Large intestine (tissue), 3 donors: ENCODE measurements at regions not wholly inside any gene's neighbourhood (a gene's known extent, or its start where the extent isn't known, plus 50 kb on each side); places are given as distances from the start of the nearest gene placed in this dataset.
"Not testable (repeated sequence)": the region's sequence is repeated elsewhere in the genome, so short reads cannot be mapped to it uniquely, and the experiment has no call there.

Experiments
- DNase-seq, 2 donors: peaks; one replicate each; pipeline versions ENCODE4 v3.0.0 to v3.0.0-alpha.2; 2013
- H3K27ac ChIP-seq: one replicate; pipeline ENCODE4 v1.5.1; 2013; ENCODE audit warnings: low read length
- H3K27me3 ChIP-seq: 2 replicates; pipeline ENCODE4 v1.6.1; 2013; ENCODE audit warnings: low read length; ENCODE audit not compliant: control insufficient read depth, insufficient read depth
- H3K36me3 ChIP-seq: 2 replicates; pipeline ENCODE4 v1.6.1; 2013; ENCODE audit warnings: low read length; ENCODE audit not compliant: control insufficient read depth, insufficient read depth
- H3K4me1 ChIP-seq: one replicate; pipeline ENCODE4 v1.6.1; 2013; ENCODE audit warnings: low read length; ENCODE audit not compliant: control insufficient read depth, insufficient read depth
- H3K4me3 ChIP-seq: one replicate; pipeline ENCODE4 v1.5.1; 2013; ENCODE audit warnings: low read length
- H3K9me3 ChIP-seq: one replicate; pipeline ENCODE4 v1.6.1; 2013; ENCODE audit warnings: mild to moderate bottlenecking, low read depth, low read length, moderate library complexity; ENCODE audit not compliant: control insufficient read depth
- WGBS: methylation state at CpG from one replicate; pipeline ENCODE4 v1.1.5; 2013; ENCODE audit warnings: low lambda C conversion rate; ENCODE audit not compliant: insufficient coverage; 5-methylcytosine and 5-hydroxymethylcytosine counted together

- H3K27me3 ChIP-seq, result no peaks in the 10 kb centered on the region
- H3K27ac ChIP-seq, result no peak overlapping the region
- 40% methylated on average over 1 of the region's 1 CpG for WGBS
These were observed 88.2 kb upstream of the CCDC71L start for GRCh38 chr7:106749165-106749564.

GRCh38 chr7:106750773-106751172 is 89.8 kb upstream of the CCDC71L start:
- Histone ChIP-seq H3K4me3 (no peak overlapping the region), H3K27ac (no peak overlapping the region), H3K4me1 (peaks cover 5% of the 10 kb centered on the region), H3K36me3 (no peaks in the 10 kb centered on the region), H3K9me3 (no peaks in the 10 kb centered on the region), H3K27me3 (no peaks in the 10 kb centered on the region)
- 60% methylated on average over 2 of the region's 7 CpGs for WGBS
- DNase-seq, result no peak

More at GRCh38 chr7:106749165-106749564, 88.2 kb upstream of the CCDC71L start:
- Histone ChIP-seq H3K4me3 (no peak overlapping the region), H3K9me3 (no peaks in the 10 kb centered on the region), H3K4me1 (peaks cover 5% of the 10 kb centered on the region), H3K36me3 (no peaks in the 10 kb centered on the region)
- no peak for DNase-seq

- Histone ChIP-seq H3K4me3 (no peak overlapping the region), H3K36me3 (no peaks in the 10 kb centered on the region), H3K4me1 (peaks cover 5% of the 10 kb centered on the region), H3K27ac (peak overlapping the region; percentile 47), H3K9me3 (no peaks in the 10 kb centered on the region), H3K27me3 (no peaks in the 10 kb centered on the region)
- no CpG with 5 or more reads among the region's 1 CpG for WGBS
- peak; percentile 44 to 70 for DNase-seq
These were observed 91.4 kb upstream of the CCDC71L start for GRCh38 chr7:106752367-106752766.

- not testable (repeated sequence) for H3K4me1 ChIP-seq, DNase-seq, H3K36me3 ChIP-seq, H3K4me3 ChIP-seq, H3K9me3 ChIP-seq, H3K27ac ChIP-seq, H3K27me3 ChIP-seq
- whole genome bisulfite sequencing, result 100% methylated on average over 1 of the region's 3 CpGs
These were observed 94.1 kb upstream of the CCDC71L start for GRCh38 chr7:106755024-106755423.

GRCh38 chr7:106755641-106756040 is 94.7 kb upstream of the CCDC71L start:
- Histone ChIP-seq H3K4me1 (peaks cover 5% of the 10 kb centered on the region), H3K27ac (no peak overlapping the region), H3K27me3 (no peaks in the 10 kb centered on the region), H3K4me3 (no peak overlapping the region), H3K36me3 (no peaks in the 10 kb centered on the region), H3K9me3 (no peaks in the 10 kb centered on the region)
- no peak for DNase-seq
- no CpG with 5 or more reads among the region's 1 CpG for WGBS

- Histone ChIP-seq H3K4me3 (no peak overlapping the region), H3K4me1 (peaks cover 5% of the 10 kb centered on the region), H3K27me3 (no peaks in the 10 kb centered on the region), H3K36me3 (no peaks in the 10 kb centered on the region), H3K9me3 (no peaks in the 10 kb centered on the region), H3K27ac (no peak overlapping the region)
- no peak for DNase-seq
These were observed 95.1 kb upstream of the CCDC71L start for GRCh38 chr7:106756071-106756470.

- Histone ChIP-seq H3K36me3 (no peaks in the 10 kb centered on the region), H3K27me3 (no peaks in the 10 kb centered on the region), H3K4me3 (no peak overlapping the region), H3K27ac (no peak overlapping the region), H3K4me1 (peaks cover 5% of the 10 kb centered on the region), H3K9me3 (no peaks in the 10 kb centered on the region)
- no CpG with 5 or more reads among the region's 11 CpGs for WGBS
- DNase-seq, result no peak
These were observed 95.9 kb upstream of the CCDC71L start for GRCh38 chr7:106756884-106757283.

- peaks cover 2% of the 10 kb centered on the region for H3K4me1 ChIP-seq
- no peaks in the 10 kb centered on the region for H3K36me3 ChIP-seq
- no peak for DNase-seq
These were observed 96.9 kb upstream of the CCDC71L start for GRCh38 chr7:106757846-106758245.

GRCh38 chr7:106762845-106763244 is 101.9 kb upstream of the CCDC71L start:
- H3K4me3 ChIP-seq, H3K27me3 ChIP-seq, DNase-seq, H3K4me1 ChIP-seq, H3K36me3 ChIP-seq, H3K27ac ChIP-seq, H3K9me3 ChIP-seq: not testable (repeated sequence)
- no CpG with 5 or more reads among the region's 2 CpGs for WGBS

More at GRCh38 chr7:106757846-106758245, 96.9 kb upstream of the CCDC71L start:
- no peak overlapping the region for H3K4me3 ChIP-seq
- no peak overlapping the region for H3K27ac ChIP-seq
- 69% methylated on average over 2 of the region's 2 CpGs for WGBS
- no peaks in the 10 kb centered on the region for H3K9me3 ChIP-seq
- H3K27me3 ChIP-seq, result no peaks in the 10 kb centered on the region

GRCh38 chr7:106763717-106764116 is 101.4 kb upstream of the PIK3CG start:
- no CpG with 5 or more reads among the region's 2 CpGs for WGBS
- H3K27ac ChIP-seq, result peak overlapping the region; percentile 49
- H3K4me1 ChIP-seq, result peaks cover 4% of the 10 kb centered on the region
- no peaks in the 10 kb centered on the region for H3K27me3 ChIP-seq
- H3K9me3 ChIP-seq, result no peaks in the 10 kb centered on the region
- no peaks in the 10 kb centered on the region for H3K36me3 ChIP-seq
- peak; percentile 60 to 83 for DNase-seq
- H3K4me3 ChIP-seq, result no peak overlapping the region

GRCh38 chr7:106765727-106766355 is 99.2 kb upstream of the PIK3CG start:
- Histone ChIP-seq H3K4me3 (no peak overlapping the region), H3K27me3 (no peaks in the 10 kb centered on the region), H3K4me1 (peaks cover 4% of the 10 kb centered on the region), H3K36me3 (no peaks in the 10 kb centered on the region), H3K9me3 (no peaks in the 10 kb centered on the region), H3K27ac (no peak overlapping the region)
- WGBS, result no CpG with 5 or more reads among the region's 5 CpGs
- no peak for DNase-seq
